ENCODE measurements at regions not wholly inside any gene's neighbourhood (a gene's known extent, or its start where the extent isn't known, plus 50 kb on each side); places are given as distances from the start of the nearest gene placed in this dataset.

DNA sequence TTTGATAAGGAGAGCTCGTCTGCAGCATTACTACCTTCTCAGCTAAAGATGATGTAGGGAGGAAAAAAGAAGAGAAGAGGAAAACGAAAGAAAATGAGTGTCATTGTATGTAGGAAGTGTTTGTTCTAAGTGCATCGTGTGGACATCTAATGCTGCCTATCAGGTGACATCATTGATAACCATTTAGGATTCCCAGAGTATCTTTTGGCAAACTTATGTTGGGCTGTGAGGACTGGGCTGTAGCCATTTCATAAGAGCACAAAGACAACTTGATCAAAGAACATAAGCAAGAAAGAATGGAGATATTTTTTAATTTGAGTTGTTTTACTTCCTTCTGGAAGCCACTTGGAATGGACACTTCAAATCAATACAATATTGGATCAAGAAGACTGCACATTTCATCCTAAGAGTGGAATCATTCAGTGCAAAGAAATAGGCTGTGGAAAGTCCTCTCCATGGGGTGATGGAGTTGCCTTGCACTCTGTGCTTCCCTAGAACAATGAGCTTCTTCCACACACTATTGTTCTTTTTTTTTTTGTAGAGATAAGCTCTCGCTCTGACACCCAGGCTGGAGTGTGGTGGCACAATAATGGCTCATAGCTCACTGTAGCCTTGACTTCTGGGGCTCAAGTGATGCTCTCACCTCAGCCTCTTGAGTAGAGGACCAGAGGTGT, 52.4 kb upstream of the UBL3 start:
- DNase-seq (ENCODE audit: low spot score): no peak

DNA sequence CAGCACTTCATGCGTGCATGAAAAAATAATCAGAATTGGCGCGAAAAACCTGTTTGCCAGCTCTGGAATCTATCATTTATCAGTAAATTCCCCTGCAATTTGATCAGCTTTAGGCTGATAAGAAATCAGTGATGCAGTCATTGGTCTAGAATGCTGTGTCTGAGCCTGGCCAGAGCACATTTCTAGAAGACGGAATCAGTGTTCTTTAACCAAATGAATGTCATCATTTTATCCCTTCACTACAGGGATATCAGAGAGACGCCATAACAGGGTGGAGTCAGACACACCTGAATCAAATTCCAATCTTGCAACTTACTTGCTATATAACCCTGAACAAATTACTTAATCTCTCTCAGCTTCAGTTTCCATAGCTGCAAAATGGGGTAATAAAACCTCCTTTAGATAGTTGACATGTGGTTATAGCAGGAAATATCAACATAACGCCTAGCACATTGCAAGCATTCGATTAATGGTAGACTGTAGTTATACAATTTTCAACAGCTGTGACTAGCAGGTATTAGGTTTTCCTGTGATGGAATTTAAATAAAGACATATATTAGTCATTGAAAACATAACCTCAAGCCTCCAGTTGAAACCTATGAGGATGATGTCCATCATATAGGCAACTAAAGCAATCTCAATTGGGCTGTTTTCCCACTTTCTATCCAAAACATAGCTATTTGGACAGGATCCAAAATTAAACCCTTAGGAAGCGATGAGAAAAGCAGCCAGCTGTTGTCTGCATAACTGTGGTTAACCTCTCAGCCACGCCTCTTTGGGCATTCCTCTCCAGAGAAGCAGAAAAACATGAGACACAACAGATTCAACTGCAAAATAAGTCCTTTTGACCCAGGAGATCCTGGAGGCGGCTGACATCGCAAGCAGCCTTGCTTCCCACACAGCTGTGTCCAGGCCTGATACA, 51.6 kb upstream of the UBL3 start:
- DNase-seq (ENCODE audit: low spot score): peak; percentile 43
